Ishikawa (cell line): ENCODE measurements at regions not wholly inside any gene's neighbourhood (a gene's known extent, or its start where the extent isn't known, plus 50 kb on each side); places are given as distances from the start of the nearest gene placed in this dataset.

Experiments used
- EGR1 ChIP-seq: IDR thresholded peaks from 2 replicates; pipeline ENCODE4 v1.6.1; 2012
- FOXM1 ChIP-seq: IDR thresholded peaks from 2 replicates; pipeline ENCODE4 v1.6.1; 2012; ENCODE audit warnings: low read depth, borderline replicate concordance
- MAX ChIP-seq: IDR thresholded peaks from 2 replicates; pipeline ENCODE4 v1.6.1; 2012
- NFIC ChIP-seq: IDR thresholded peaks from 2 replicates; pipeline ENCODE4 v1.6.1; 2012
- RAD21 ChIP-seq: IDR thresholded peaks from 2 replicates; pipeline ENCODE4 v1.6.1; 2012; ENCODE audit warnings: low read depth
- REST ChIP-seq: IDR thresholded peaks from 2 replicates; pipeline ENCODE4 v1.6.1; 2012; ENCODE audit warnings: low read depth, mild to moderate bottlenecking
- TEAD4 ChIP-seq: IDR thresholded peaks from 2 replicates; pipeline ENCODE4 v1.6.1; 2012
- USF1 ChIP-seq: IDR thresholded peaks from 2 replicates; pipeline ENCODE4 v1.6.1; 2012
- YY1 ChIP-seq: IDR thresholded peaks from 2 replicates; pipeline ENCODE4 v1.6.1; 2012; ENCODE audit warnings: low read depth

- TF ChIP-seq YY1 = no peak
- TF ChIP-seq FOXM1 = no peak
- no peak for TF ChIP-seq TEAD4
- no peak for TF ChIP-seq EGR1
- TF ChIP-seq REST = no peak
- TF ChIP-seq USF1 = no peak
- TF ChIP-seq NFIC = no peak
- TF ChIP-seq MAX = no peak
- TF ChIP-seq RAD21 = no peak
Observed at GRCh38 chr13:106905380-106906162, 337.6 kb upstream of the ARGLU1 start.
